DOHH2 (cell line): ENCODE measurements at regions not wholly inside any gene's neighbourhood (a gene's known extent, or its start where the extent isn't known, plus 50 kb on each side); places are given as distances from the start of the nearest gene placed in this dataset.

Experiments
- EZH2phosphoT487 ChIP-seq: fragments of 200-600 bp; sonication (generic); IDR thresholded peaks from 2 replicates; pipeline ENCODE4 v1.6.1; 2017; ENCODE audit warnings: borderline replicate concordance, mild to moderate bottlenecking, antibody characterized with exemption, low read length, moderate library complexity, mixed read lengths
- TF ChIP-seq, protein P1 (sequence below): fragments of 200-600 bp; sonication (generic); IDR thresholded peaks from one replicate; pipeline ENCODE4 v1.5.1; 2014; ENCODE audit warnings: antibody characterized with exemption, mild to moderate bottlenecking, low read depth, low read length; ENCODE audit not compliant: poor library complexity, severe bottlenecking

DNA sequence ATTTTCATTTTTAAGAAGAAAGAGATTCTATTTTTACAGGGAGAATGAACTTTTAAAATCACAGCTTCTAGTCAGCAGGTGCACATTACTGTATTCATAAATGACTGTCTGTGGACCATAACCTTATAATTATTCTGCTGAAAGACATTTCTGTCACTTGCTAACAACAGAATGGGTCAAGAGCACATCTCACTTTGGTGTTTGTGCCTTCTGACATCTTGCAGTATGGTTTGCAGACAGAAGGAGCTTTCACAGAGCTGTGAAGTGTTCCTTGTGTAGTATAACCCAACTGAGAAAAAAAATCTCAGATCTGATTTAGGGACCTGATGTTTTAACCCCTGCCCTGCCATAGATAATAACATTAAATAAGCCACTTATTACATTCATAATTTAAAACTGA, 131.4 kb upstream of the CTSO start:
- TF ChIP-seq, protein P1, sequence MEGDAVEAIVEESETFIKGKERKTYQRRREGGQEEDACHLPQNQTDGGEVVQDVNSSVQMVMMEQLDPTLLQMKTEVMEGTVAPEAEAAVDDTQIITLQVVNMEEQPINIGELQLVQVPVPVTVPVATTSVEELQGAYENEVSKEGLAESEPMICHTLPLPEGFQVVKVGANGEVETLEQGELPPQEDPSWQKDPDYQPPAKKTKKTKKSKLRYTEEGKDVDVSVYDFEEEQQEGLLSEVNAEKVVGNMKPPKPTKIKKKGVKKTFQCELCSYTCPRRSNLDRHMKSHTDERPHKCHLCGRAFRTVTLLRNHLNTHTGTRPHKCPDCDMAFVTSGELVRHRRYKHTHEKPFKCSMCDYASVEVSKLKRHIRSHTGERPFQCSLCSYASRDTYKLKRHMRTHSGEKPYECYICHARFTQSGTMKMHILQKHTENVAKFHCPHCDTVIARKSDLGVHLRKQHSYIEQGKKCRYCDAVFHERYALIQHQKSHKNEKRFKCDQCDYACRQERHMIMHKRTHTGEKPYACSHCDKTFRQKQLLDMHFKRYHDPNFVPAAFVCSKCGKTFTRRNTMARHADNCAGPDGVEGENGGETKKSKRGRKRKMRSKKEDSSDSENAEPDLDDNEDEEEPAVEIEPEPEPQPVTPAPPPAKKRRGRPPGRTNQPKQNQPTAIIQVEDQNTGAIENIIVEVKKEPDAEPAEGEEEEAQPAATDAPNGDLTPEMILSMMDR, result no peak
- no peak for TF ChIP-seq EZH2phosphoT487
